BE2C (cell line): ENCODE measurements at regions not wholly inside any gene's neighbourhood (a gene's known extent, or its start where the extent isn't known, plus 50 kb on each side); places are given as distances from the start of the nearest gene placed in this dataset.
"Not testable (repeated sequence)": the region's sequence is repeated elsewhere in the genome, so short reads cannot be mapped to it uniquely, and the experiment has no call there.

Experiments
- DNase-seq: peaks from one replicate; pipeline ENCODE4 v3.0.0-alpha.2; 2020
- H3K27me3 ChIP-seq: fragments of 250-450 bp; sonication (Bioruptor Pico); 2 replicates; pipeline ENCODE4 v1.5.1; 2020; ENCODE audit warnings: mild to moderate bottlenecking
- H3K36me3 ChIP-seq: fragments of 250-450 bp; sonication (Bioruptor Pico); 2 replicates; pipeline ENCODE4 v1.5.1; 2020; ENCODE audit warnings: mild to moderate bottlenecking
- H3K4me1 ChIP-seq: fragments of 250-450 bp; sonication (Bioruptor Pico); 2 replicates; pipeline ENCODE4 v1.5.1; 2020
- H3K4me3 ChIP-seq: 2 replicates; pipeline ENCODE4 v1.5.1; 2011; ENCODE audit warnings: low read depth, low read length
- H3K9me3 ChIP-seq: fragments of 250-450 bp; sonication (Bioruptor Pico); 2 replicates; pipeline ENCODE4 v1.5.1; 2020

DNA sequence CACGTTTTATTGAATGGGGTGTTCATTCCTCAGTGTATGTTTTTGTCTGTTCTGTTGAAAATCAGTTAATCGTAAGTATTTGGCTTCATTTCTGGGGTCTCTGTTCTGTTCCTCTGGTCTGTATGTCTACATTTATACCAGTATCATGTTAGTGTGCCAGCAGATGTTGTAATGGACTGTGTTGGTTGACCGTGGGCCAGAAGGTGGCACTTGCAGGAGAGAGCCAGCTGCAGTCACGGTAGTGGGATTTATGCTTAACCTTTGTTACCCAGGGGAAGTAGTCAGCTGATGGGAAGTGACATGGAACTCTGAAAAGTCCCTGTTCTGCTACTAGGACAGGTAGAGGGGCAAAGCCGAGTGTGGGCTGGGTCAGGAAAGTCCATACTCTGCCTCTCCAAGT, 238.3 kb upstream of the NPAP1 start:
- not testable (repeated sequence) for H3K36me3 ChIP-seq, H3K27me3 ChIP-seq, DNase-seq, H3K4me1 ChIP-seq, H3K9me3 ChIP-seq, H3K4me3 ChIP-seq

DNA sequence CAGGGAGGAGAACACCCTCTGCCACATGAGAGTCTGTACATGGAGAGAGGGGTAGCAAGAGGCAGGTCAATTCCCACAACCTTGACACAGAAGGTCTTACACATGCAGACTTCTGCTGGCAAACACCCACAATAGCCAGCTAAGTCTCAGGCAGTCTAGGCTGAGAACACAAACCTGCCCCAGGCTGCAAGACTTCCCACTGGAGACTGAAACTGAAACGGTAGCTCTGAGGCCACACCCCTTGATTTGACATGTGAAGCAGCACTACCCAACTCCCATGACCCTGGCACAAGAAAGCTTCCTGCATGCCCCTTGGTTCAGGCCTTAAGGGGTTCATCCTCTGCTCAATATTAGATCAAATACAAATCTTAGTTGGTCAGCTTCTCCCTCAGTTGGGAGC, 237.8 kb upstream of the NPAP1 start:
- H3K4me1 ChIP-seq, H3K27me3 ChIP-seq, H3K9me3 ChIP-seq, H3K4me3 ChIP-seq, H3K36me3 ChIP-seq, DNase-seq: not testable (repeated sequence)

DNA sequence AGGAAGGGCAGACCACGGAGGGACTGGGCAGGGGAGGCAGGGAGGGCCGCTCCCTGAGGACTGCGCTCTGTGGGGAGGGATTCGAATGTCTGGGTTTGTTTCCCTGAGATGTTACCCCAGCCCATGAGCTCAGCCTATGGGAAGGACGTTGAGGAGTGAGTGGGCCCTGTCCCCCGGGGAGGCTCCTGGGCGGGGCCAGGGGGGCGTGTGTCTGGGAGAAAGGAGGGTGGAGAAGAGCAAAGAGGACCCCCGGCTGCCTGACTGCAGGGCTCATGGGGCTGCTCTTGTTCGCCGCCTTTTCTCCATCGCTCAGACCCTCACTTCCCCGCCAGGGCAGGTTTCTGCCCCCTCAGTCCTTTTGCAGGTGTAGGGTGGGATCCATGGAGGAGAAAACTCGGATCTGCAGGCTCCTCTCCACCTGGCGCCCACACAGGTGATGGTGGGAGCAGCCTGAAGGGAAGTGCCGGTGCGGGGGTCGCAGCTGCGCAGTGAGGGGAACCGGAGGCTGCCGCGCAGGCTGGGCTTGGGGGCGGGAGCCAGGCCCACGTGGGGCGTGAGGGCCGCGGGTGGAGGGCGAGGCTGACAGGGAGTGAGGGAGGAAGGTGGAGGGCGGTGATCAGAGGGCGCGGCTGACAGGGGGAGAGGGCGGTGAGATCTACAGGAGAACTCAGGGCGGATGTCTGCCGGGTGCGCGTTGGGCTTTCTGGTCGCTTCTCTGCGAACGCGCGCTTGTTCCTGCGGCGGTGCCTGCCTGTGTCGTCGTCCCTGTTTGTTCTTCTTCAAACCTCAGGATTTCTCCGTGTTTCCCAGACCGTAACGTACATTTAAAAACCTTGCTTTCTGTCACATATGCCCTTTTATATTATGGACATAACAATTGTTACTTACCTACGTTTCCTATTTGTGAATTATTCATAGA, 198.2 kb upstream of the NPAP1 start:
- not testable (repeated sequence) for H3K36me3 ChIP-seq, H3K27me3 ChIP-seq, H3K4me1 ChIP-seq, H3K4me3 ChIP-seq, DNase-seq, H3K9me3 ChIP-seq

DNA sequence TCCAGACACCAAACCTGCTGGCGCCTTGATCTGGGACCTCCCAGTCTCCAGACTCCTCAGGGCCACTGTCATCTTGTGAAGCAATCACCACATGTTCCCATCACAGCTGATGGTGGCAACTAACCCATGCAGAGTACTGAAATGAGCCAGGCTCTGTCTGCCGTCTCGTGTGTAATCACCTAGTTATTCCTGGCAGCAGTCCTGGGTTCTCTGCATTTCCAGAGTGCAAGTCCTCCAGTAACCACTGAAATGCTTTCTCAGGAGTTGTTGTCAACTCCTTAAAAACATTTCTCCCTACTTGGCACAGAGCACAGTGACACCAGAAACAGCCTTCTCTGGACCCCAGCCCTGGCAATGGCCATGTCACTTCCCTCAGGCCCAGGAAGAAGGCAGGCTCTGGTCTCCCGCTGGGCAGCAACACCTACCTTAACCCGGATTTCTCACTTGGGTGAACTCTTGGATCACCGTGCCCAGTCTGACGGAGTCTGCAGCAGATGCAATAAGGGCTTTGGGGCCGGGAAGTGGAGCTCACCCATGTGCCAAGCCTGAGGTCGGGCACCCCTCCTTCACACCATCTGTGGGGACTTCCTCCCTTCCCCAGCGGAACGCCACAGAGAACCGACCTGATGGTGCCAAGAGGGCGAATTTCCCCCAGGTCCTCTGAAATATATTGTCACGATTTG, 189.5 kb upstream of the NPAP1 start:
- H3K9me3 ChIP-seq, H3K4me3 ChIP-seq, H3K36me3 ChIP-seq, DNase-seq, H3K27me3 ChIP-seq, H3K4me1 ChIP-seq: not testable (repeated sequence)

DNA sequence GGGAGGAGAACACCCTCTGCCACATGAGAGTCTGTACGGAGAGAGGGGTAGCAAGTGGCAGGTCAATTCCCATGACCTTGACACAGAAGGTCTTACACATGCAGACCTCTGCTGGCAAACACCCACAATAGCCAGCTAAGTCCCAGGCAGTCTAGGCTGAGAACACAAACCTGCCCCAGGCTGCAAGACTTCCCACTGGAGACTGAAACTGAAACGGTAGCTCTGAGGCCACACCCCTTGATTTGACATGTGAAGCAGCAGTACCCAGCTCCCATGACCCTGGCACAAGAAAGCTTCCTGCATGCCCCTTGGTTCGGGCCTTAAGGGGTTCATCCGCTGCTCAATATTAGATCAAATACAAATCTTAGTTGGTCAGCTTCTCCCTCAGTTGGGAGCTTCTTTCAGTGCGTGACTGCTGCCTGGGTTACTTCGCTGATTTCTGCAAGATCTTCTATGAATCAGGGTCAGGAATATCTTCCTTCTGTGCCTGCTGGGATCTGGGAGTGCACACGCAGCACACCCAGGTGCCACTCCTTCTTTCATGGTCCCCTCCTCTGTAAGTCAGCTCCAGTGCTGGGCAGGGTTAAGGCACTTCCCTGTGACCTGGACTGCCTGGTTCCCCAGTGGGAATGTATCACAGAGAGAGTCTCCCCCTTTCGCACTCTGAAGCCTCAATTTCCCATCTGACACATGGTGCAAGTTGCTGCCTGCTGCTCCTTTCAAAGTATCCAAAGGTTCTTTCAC, 187.2 kb upstream of the NPAP1 start:
- H3K36me3 ChIP-seq, H3K4me3 ChIP-seq, H3K27me3 ChIP-seq, H3K9me3 ChIP-seq, H3K4me1 ChIP-seq, DNase-seq: not testable (repeated sequence)

DNA sequence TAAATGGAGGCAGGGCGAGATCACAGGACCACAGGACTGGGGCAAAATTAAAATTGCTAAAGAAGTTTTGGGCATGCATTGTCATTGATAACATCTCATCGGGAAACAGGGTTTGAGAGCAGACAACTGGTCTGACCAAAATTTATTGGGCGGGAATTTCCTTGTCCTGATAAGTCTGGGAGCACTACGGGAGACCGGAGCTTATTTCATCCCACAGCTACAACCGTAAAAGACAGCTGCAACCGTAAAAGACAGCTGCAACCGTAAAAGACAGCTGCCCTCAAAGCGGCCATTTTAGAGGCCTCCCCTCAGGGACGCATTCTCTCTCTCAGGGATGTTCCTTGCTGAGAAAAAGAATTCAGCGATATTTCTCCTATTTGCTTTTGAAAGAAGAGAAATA, 170.4 kb upstream of the NPAP1 start:
- H3K4me3 ChIP-seq, H3K4me1 ChIP-seq, H3K36me3 ChIP-seq, H3K9me3 ChIP-seq, DNase-seq, H3K27me3 ChIP-seq: not testable (repeated sequence)

DNA sequence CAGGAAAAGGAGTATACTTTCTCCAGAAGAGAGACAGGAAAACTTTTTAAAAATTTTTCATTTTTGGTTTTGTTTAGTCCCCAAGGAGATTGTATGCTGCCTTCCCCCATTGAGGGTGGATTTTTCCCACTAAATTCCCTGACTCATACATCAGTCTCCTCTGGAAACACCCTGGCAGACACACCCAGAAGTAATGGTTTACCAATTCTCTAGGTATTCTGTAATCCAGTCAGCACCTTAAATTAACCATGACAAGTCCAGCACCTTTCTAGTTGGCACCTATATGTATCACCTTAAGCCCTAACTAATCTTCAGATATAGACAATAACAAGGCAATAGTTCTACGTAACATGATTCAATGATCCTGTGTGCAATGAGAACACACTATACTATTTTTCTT, 165.9 kb upstream of the NPAP1 start:
- DNase-seq, H3K9me3 ChIP-seq, H3K4me1 ChIP-seq, H3K36me3 ChIP-seq, H3K27me3 ChIP-seq, H3K4me3 ChIP-seq: not testable (repeated sequence)

DNA sequence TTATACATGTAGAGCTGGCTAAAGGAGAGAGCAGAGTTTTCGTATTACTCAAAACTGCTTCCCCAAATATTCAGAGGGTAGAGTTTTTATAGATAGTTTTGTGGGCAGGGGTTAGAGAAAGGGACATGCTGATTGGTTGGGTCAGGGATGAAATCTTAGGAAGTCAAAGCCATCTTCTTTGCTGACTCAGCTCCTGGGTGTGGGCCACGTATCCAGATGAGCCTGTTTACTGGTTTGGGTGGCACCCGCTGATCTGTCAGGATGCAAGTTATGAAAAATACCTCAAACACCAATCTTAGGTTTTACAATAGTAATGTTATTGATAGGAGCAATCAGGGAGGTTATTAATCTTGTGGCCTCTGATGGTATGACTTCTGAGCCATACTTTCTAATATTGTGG, 164.0 kb upstream of the NPAP1 start:
- H3K27me3 ChIP-seq = not testable (repeated sequence)

DNA sequence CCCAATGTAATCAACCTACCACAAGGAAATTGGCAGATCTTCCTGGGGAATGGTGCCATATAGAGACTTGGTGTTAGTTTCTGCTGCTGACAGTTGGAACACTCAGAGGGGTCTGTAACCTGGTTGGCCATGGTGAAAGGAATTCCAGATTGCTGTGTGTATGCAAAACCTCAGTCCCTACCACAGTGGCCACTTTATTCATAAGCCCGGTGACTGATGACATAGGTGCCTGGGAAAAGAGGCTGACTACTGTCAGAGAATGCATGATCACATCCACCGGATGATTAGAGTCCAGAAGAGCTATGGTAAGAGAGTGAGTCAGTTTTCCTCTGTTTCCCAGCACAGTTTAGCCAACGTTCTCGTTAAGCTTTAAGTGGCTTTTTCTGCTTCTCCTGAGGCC, 156.8 kb upstream of the NPAP1 start:
- not testable (repeated sequence) for H3K4me1 ChIP-seq, H3K9me3 ChIP-seq, DNase-seq, H3K4me3 ChIP-seq, H3K27me3 ChIP-seq, H3K36me3 ChIP-seq

More for the DNA sequence above, 164.0 kb upstream of the NPAP1 start:
- not testable (repeated sequence) for DNase-seq, H3K36me3 ChIP-seq, H3K4me3 ChIP-seq, H3K9me3 ChIP-seq, H3K4me1 ChIP-seq

DNA sequence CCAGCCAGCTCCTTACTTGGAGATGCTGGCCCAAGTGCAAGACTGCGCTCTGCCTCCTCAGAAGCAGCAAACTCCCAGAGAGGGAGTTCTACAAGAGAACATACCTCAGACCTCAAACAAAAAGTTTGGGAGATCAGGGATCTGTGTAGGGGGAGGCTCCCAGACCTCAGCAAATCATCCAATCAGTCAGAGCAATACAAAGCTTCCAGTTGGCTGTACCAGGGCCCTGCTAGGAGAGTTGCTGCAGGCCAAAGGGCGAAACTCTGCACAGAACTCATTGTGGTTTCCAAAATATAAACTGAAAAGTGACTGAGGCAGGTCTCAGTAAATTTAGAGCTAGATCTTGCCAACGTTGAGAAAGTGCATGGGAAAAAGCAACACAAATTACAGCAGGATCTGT, 144.3 kb upstream of the NPAP1 start:
- H3K36me3 ChIP-seq, DNase-seq, H3K9me3 ChIP-seq, H3K4me1 ChIP-seq, H3K4me3 ChIP-seq, H3K27me3 ChIP-seq: not testable (repeated sequence)

DNA sequence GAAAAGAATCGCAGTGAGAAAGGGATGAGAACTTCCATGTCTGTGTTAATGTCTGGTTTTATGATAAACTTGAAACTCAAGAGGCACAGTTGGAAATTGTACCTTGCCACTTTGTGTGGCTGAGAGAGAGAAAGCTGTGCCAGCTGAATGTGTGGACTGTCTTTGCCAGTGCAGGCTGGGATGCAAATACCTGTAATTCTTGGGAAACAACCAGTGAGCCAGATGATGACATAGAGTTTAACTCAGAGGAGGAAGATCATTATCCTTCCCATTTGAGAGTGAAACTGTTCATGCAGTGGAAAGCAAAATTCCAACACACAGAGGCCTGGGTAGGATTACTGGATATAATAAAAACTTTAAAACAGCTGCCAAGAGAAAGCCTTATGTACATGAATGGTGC, 141.5 kb upstream of the NPAP1 start:
- not testable (repeated sequence) for H3K9me3 ChIP-seq, H3K4me1 ChIP-seq, H3K36me3 ChIP-seq, H3K27me3 ChIP-seq, H3K4me3 ChIP-seq, DNase-seq

DNA sequence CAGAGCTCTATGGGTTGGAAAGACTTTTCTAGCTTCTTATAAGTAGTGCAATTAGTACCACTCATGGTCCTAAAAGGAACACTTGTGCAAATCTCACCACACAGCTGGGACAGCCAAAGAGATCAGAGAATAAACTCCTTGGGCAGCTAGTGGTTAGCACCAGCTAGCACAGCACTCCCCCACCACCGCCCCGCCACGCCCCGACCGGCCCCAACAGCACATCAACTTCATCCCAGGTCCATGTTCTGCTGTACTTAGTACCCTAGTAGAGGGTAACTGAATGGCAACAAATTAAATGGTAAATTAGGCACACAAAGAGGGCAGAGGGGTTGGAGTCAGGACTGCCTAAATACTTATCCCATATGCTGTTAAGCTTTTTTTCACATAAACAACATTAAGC, 118.3 kb upstream of the NPAP1 start:
- H3K27me3 ChIP-seq, DNase-seq, H3K9me3 ChIP-seq, H3K36me3 ChIP-seq, H3K4me1 ChIP-seq, H3K4me3 ChIP-seq: not testable (repeated sequence)
